ENCODE measurements at regions not wholly inside any gene's neighbourhood (a gene's known extent, or its start where the extent isn't known, plus 50 kb on each side); places are given as distances from the start of the nearest gene placed in this dataset.

DNA sequence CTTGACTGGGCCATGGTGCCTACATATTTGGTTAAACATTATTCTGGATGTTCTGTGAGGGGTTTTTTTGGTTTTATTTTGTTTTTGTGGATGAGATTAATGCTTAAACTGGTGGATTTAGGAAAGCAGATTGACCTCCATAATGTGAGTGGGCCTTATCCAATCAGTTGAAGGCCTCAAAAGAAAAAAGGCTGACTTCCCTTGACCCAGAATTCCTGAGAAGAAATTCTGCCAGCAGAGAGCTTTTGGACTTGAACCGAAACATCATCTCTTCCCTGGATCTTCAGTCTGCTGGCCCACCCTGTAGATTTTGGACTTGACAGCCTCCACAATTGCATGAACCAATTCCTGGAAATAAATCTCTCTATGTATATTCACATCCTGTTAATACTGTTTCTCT is 94.4 kb downstream of the ADRA2A start (continued):
- TF ChIP-seq EZH2 (IDR thresholded peaks at IDR 0.05; ENCODE audit: low read depth, unreplicated experiment) (no peak), JUNB (IDR thresholded peaks at IDR 0.05; ENCODE audit: unreplicated experiment) (no peak), ZNF114 (CRISPR knock-in tag; IDR thresholded peaks at IDR 0.05) (no peak), NANOG (IDR thresholded peaks at IDR 0.05; ENCODE audit: borderline replicate concordance) (no peak), CREB1 (CRISPR knock-in tag; IDR thresholded peaks at IDR 0.05; ENCODE audit: low read depth) (no peak), POLR2AphosphoS5 (IDR thresholded peaks at IDR 0.05; ENCODE audit: low read depth) (no peak), EZH2phosphoT487 (IDR thresholded peaks at IDR 0.05; ENCODE audit: unreplicated experiment) (no peak), ZNF331 (CRISPR knock-in tag; IDR thresholded peaks at IDR 0.05; ENCODE audit: low read depth) (no peak)
- TF ChIP-seq, protein P1, sequence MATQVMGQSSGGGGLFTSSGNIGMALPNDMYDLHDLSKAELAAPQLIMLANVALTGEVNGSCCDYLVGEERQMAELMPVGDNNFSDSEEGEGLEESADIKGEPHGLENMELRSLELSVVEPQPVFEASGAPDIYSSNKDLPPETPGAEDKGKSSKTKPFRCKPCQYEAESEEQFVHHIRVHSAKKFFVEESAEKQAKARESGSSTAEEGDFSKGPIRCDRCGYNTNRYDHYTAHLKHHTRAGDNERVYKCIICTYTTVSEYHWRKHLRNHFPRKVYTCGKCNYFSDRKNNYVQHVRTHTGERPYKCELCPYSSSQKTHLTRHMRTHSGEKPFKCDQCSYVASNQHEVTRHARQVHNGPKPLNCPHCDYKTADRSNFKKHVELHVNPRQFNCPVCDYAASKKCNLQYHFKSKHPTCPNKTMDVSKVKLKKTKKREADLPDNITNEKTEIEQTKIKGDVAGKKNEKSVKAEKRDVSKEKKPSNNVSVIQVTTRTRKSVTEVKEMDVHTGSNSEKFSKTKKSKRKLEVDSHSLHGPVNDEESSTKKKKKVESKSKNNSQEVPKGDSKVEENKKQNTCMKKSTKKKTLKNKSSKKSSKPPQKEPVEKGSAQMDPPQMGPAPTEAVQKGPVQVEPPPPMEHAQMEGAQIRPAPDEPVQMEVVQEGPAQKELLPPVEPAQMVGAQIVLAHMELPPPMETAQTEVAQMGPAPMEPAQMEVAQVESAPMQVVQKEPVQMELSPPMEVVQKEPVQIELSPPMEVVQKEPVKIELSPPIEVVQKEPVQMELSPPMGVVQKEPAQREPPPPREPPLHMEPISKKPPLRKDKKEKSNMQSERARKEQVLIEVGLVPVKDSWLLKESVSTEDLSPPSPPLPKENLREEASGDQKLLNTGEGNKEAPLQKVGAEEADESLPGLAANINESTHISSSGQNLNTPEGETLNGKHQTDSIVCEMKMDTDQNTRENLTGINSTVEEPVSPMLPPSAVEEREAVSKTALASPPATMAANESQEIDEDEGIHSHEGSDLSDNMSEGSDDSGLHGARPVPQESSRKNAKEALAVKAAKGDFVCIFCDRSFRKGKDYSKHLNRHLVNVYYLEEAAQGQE (IDR thresholded peaks at IDR 0.05; ENCODE audit: unreplicated experiment), result no peak
- TF ChIP-seq, protein P2, sequence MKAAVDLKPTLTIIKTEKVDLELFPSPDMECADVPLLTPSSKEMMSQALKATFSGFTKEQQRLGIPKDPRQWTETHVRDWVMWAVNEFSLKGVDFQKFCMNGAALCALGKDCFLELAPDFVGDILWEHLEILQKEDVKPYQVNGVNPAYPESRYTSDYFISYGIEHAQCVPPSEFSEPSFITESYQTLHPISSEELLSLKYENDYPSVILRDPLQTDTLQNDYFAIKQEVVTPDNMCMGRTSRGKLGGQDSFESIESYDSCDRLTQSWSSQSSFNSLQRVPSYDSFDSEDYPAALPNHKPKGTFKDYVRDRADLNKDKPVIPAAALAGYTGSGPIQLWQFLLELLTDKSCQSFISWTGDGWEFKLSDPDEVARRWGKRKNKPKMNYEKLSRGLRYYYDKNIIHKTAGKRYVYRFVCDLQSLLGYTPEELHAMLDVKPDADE (IDR thresholded peaks at IDR 0.05), result no peak

DNA sequence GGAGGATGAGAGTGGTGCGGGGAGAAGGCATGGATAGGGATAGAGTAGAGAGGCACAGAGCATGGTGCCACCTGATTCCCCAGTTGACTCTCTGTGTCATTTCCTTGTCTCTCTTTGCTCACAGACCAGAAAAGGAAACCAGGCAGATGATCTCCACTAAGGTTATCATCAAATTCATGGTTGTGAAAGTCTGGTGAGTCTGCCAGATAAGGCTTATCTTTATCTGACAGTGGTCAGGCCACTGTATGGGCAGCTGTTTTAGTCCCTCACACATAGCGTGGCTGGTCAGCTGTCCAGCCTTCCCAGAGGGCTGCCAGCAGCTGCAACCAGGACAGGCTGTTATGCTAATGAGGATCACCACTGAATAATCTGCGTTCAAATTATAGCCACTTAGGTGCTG is 99.0 kb downstream of the ADRA2A start:
- Mint-ChIP-seq H3K27me3 (ENCODE audit: insufficient read depth, low read depth, poor library complexity) (no peaks in the 10 kb centered on the region), H3K27ac (no peak overlapping the region), H3K36me3 (ENCODE audit: low read depth) (no peaks in the 10 kb centered on the region), H3K9me3 (no peaks in the 10 kb centered on the region; the same call in 2 of the 3 replicates), H3K4me3 (no peak overlapping the region), H3K4me1 (no peaks in the 10 kb centered on the region)
- H3K36me3 ChIP-seq (ENCODE audit: insufficient read depth), result no peaks in the 10 kb centered on the region
- peaks cover 1% of the 10 kb centered on the region; the same call in 1 of the 2 replicates for H3K9me2 ChIP-seq (ENCODE audit: insufficient read depth)
- no peak overlapping the region for H3K4me3 ChIP-seq
- no peak overlapping the region for H3K27ac ChIP-seq (ENCODE audit: low read depth)
- no peaks in the 10 kb centered on the region for H3K79me2 ChIP-seq (replicated peaks; ENCODE audit: insufficient read depth)
- H2AFZ ChIP-seq, result no peak overlapping the region; the same call in 1 of the 2 replicates
- TF ChIP-seq CREB1 (CRISPR knock-in tag; IDR thresholded peaks at IDR 0.05; ENCODE audit: low read depth) (no peak), ZNF331 (CRISPR knock-in tag; IDR thresholded peaks at IDR 0.05; ENCODE audit: low read depth) (no peak), NANOG (IDR thresholded peaks at IDR 0.05; ENCODE audit: borderline replicate concordance) (no peak), ZNF114 (CRISPR knock-in tag; IDR thresholded peaks at IDR 0.05) (no peak)
- no peaks in the 10 kb centered on the region for H4K20me1 ChIP-seq (replicated peaks; ENCODE audit: insufficient read depth)
- no peaks in the 10 kb centered on the region for H3K4me1 ChIP-seq (ENCODE audit: insufficient read depth)
- no peaks in the 10 kb centered on the region for H3F3A ChIP-seq (replicated peaks; ENCODE audit: low read depth)
- no peaks in the 10 kb centered on the region for H3K27me3 ChIP-seq (ENCODE audit: insufficient read depth)
- H3K4me2 ChIP-seq, result no peak overlapping the region
- no peak for DNase-seq (ENCODE audit: low spot score)
- ATAC-seq, result no peak
